Endodermal cell (in vitro differentiated cells): ENCODE measurements at regions not wholly inside any gene's neighbourhood (a gene's known extent, or its start where the extent isn't known, plus 50 kb on each side); places are given as distances from the start of the nearest gene placed in this dataset.

Experiments used
- DNase-seq: peaks from one replicate; pipeline ENCODE4 v3.0.0-alpha.2; 2017
- H3K27ac ChIP-seq: 2 replicates; pipeline ENCODE4 v1.5.1; 2013; ENCODE audit warnings: mild to moderate bottlenecking, low read depth, low read length, moderate library complexity
- H3K27me3 ChIP-seq: 2 replicates; pipeline ENCODE4 v1.6.1; 2013; ENCODE audit warnings: mild to moderate bottlenecking, low read length, moderate library complexity; ENCODE audit not compliant: insufficient read depth, control insufficient read depth, poor library complexity, severe bottlenecking
- H3K36me3 ChIP-seq: 2 replicates; pipeline ENCODE4 v1.7.0; 2013; ENCODE audit warnings: mild to moderate bottlenecking, low read length, moderate library complexity; ENCODE audit not compliant: control insufficient read depth, insufficient read depth
- H3K4me1 ChIP-seq: one replicate; pipeline ENCODE4 v1.7.0; 2013; ENCODE audit warnings: low read length; ENCODE audit not compliant: control insufficient read depth, insufficient read depth
- H3K4me3 ChIP-seq: 2 replicates; pipeline ENCODE4 v1.5.1; 2013; ENCODE audit warnings: mild to moderate bottlenecking, low read length, moderate library complexity
- H3K9ac ChIP-seq: 2 replicates; pipeline ENCODE4 v1.6.1; 2013; ENCODE audit warnings: mild to moderate bottlenecking, low read length, moderate library complexity; ENCODE audit not compliant: poor library complexity, severe bottlenecking; ENCODE audit errors: extremely low read depth
- H3K9me3 ChIP-seq: 2 replicates; pipeline ENCODE4 v1.6.1; 2013; ENCODE audit warnings: mild to moderate bottlenecking, low read length, moderate library complexity; ENCODE audit not compliant: control insufficient read depth
- H3K27ac Mint-ChIP-seq: 2 replicates; pipeline ENCODE4 v1.8.0; 2020; ENCODE audit warnings: mixed read lengths
- H3K27me3 Mint-ChIP-seq: 2 replicates; pipeline ENCODE4 v1.8.0; 2021; ENCODE audit warnings: mild to moderate bottlenecking, mixed read lengths; ENCODE audit not compliant: insufficient read depth
- H3K36me3 Mint-ChIP-seq: 2 replicates; pipeline ENCODE4 v1.8.0; 2020; ENCODE audit warnings: low read depth, mixed read lengths
- H3K4me1 Mint-ChIP-seq: 2 replicates; pipeline ENCODE4 v1.8.0; 2020; ENCODE audit warnings: mixed read lengths
- H3K4me3 Mint-ChIP-seq: 2 replicates; pipeline ENCODE4 v1.8.0; 2020; ENCODE audit warnings: mild to moderate bottlenecking, moderate library complexity, mixed read lengths
- H3K9me3 Mint-ChIP-seq: 2 replicates; pipeline ENCODE4 v1.8.0; 2020; ENCODE audit warnings: mild to moderate bottlenecking, mixed read lengths
- CTCF ChIP-seq: fragments of 200-600 bp; sonication (generic); conservative IDR thresholded peaks from 2 replicates; pipeline ENCODE4 v1.5.0; 2021; ENCODE audit warnings: antibody characterized with exemption, mild to moderate bottlenecking
- WGBS, 2 experiments: methylation state at CpG; one replicate each; pipeline versions ENCODE4 v1.1.5 to v1.1.7; 2013; ENCODE audit warnings: missing lambda C conversion rate in 2 of 2, mixed read lengths in 1 of 2; ENCODE audit not compliant: insufficient coverage in 1 of 2, insufficient read length in 1 of 2; 5-methylcytosine and 5-hydroxymethylcytosine counted together

- Mint-ChIP-seq H3K36me3 (no peaks in the 10 kb centered on the region), H3K4me3 (no peak overlapping the region), H3K4me1 (peaks cover 16% of the 10 kb centered on the region), H3K9me3 (peaks cover 26% of the 10 kb centered on the region), H3K27ac (no peak overlapping the region), H3K27me3 (peaks cover 97% of the 10 kb centered on the region)
- WGBS, 2 experiments, result 88 to 95% methylated on average over 2 to 3 of the region's 3 CpGs
- no peak for TF ChIP-seq CTCF
- Histone ChIP-seq H3K9me3 (peaks cover 7% of the 10 kb centered on the region), H3K27ac (no peak overlapping the region), H3K4me1 (no peaks in the 10 kb centered on the region), H3K27me3 (peaks cover 69% of the 10 kb centered on the region), H3K9ac (no peak overlapping the region), H3K36me3 (no peaks in the 10 kb centered on the region), H3K4me3 (no peak overlapping the region)
- DNase-seq, result no peak
Measured at GRCh38 chr3:179503152-179503551, 51.9 kb upstream of the GNB4 start.

- H3K9me3 Mint-ChIP-seq, result peaks cover 25% of the 10 kb centered on the region
- H3K4me3 ChIP-seq, result no peak overlapping the region
- H3K4me1 ChIP-seq, result no peaks in the 10 kb centered on the region
- H3K27ac ChIP-seq, result no peak overlapping the region
- H3K27me3 ChIP-seq, result peaks cover 73% of the 10 kb centered on the region
- H3K4me1 Mint-ChIP-seq, result peaks cover 16% of the 10 kb centered on the region
- no peaks in the 10 kb centered on the region for H3K36me3 Mint-ChIP-seq
- no peak overlapping the region for H3K27ac Mint-ChIP-seq
- no peak overlapping the region for H3K9ac ChIP-seq
- H3K4me3 Mint-ChIP-seq, result no peak overlapping the region
- no peaks in the 10 kb centered on the region for H3K36me3 ChIP-seq
- H3K9me3 ChIP-seq, result peaks cover 5% of the 10 kb centered on the region
- H3K27me3 Mint-ChIP-seq, result peaks cover 95% of the 10 kb centered on the region
- no peak for TF ChIP-seq CTCF
- 76% methylated on average over 1 of the region's 1 CpG; no CpG with 5 or more reads in 1 of the 2 experiments for WGBS, 2 experiments
- DNase-seq, result no peak
Measured at GRCh38 chr3:179503640-179504039, 52.4 kb upstream of the GNB4 start.

DNA sequence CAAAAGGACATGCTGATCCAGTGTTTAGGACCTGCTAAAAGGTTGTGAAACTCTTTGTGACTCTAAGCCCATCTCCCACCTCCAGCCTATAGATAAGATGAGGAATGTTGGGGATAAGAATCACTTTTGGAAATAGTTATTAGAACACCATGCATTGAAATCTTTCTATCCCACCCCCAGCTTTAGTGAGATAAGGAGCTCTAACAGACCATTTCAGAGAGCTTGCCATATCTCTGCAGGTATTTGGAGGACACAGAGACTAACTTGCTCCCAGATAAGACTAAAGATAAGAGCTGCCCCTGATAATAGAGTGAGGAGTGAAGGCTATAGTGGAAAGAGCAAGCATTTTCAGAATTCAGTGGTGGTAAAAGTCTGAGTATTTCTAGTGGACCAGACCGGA, 53.1 kb upstream of the GNB4 start:
- Mint-ChIP-seq H3K27me3 (peaks cover 93% of the 10 kb centered on the region), H3K4me3 (no peak overlapping the region), H3K27ac (no peak overlapping the region), H3K4me1 (peaks cover 16% of the 10 kb centered on the region), H3K36me3 (no peaks in the 10 kb centered on the region), H3K9me3 (peaks cover 17% of the 10 kb centered on the region)
- TF ChIP-seq CTCF, result no peak
- Histone ChIP-seq H3K36me3 (no peaks in the 10 kb centered on the region), H3K9ac (no peak overlapping the region), H3K9me3 (no peaks in the 10 kb centered on the region), H3K4me1 (no peaks in the 10 kb centered on the region), H3K27ac (no peak overlapping the region), H3K4me3 (no peak overlapping the region), H3K27me3 (peaks cover 79% of the 10 kb centered on the region)
- WGBS, 2 experiments, result 66 to 80% methylated on average over 1 of the region's 1 CpG
- peak; percentile 51 for DNase-seq
